Hepatocyte (in vitro differentiated cells): ENCODE measurements at regions not wholly inside any gene's neighbourhood (a gene's known extent, or its start where the extent isn't known, plus 50 kb on each side); places are given as distances from the start of the nearest gene placed in this dataset.

ENCODE experiments used
- CTCF ChIP-seq: fragments of 200-600 bp; sonication (generic); IDR thresholded peaks from 2 replicates; pipeline ENCODE4 v1.5.1; 2016; ENCODE audit warnings: antibody characterized with exemption, mild to moderate bottlenecking; ENCODE audit not compliant: poor library complexity
- EZH2 ChIP-seq: fragments of 200-600 bp; sonication (generic); IDR thresholded peaks from 2 replicates; pipeline ENCODE4 v1.6.1; 2016; ENCODE audit warnings: antibody characterized with exemption, mild to moderate bottlenecking, borderline replicate concordance
- EZH2phosphoT487 ChIP-seq: fragments of 200-600 bp; sonication (generic); IDR thresholded peaks from one replicate; pipeline ENCODE4 v1.6.1; 2018; ENCODE audit warnings: antibody characterized with exemption, mild to moderate bottlenecking, low read depth, moderate library complexity; ENCODE audit not compliant: unreplicated experiment, severe bottlenecking

GRCh38 chr12:80000831-80001230 lies 65.9 kb upstream of the PPP1R12A start:
- TF ChIP-seq EZH2 (no peak), CTCF (no peak), EZH2phosphoT487 (no peak)
